LNCAP (cell line): ENCODE measurements at regions not wholly inside any gene's neighbourhood (a gene's known extent, or its start where the extent isn't known, plus 50 kb on each side); places are given as distances from the start of the nearest gene placed in this dataset.

Experiments used
- TF ChIP-seq, protein P1 (sequence below): fragments of 450-650 bp; IDR thresholded peaks from 2 replicates; pipeline ENCODE4 v1.5.1; 2017; ENCODE audit warnings: mild to moderate bottlenecking

DNA sequence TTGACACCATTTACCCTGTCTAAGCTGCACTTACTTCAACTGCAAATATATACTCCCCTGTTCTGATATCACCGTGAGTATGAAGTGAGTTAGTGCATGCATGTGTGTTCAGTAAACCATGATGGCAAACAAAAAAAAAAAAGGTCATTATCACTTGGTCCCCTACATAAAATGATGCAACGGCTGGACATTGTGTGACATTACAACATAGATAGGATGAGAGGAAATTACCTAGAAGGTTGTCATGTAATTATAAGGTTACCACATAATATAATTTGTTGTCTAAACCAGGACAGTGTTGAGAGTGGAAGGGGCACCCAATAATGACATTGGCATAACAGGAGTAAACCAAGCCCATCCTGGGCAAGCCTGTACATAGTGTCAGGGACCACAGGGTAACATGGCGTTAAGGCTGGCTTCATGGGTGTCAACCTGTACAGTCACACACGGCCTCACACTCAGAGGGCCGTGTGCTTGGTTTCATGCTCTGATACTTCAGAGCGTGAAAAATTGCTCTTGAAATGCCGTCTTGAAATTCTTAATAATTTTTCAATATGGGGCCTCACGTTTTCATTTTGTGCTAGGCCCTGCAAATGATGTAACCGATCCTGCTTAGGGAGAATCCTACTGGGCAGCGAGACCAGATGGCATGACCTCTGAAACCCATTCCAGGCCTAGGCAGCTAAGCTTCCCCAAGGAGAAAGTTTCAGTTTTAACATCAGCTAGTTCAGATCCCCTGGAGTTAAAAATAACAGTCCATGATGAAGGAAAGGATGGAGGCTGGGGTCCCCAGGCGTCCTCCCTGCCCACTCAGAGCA is 106.1 kb downstream of the AXIN2 start:
- TF ChIP-seq, protein P1, sequence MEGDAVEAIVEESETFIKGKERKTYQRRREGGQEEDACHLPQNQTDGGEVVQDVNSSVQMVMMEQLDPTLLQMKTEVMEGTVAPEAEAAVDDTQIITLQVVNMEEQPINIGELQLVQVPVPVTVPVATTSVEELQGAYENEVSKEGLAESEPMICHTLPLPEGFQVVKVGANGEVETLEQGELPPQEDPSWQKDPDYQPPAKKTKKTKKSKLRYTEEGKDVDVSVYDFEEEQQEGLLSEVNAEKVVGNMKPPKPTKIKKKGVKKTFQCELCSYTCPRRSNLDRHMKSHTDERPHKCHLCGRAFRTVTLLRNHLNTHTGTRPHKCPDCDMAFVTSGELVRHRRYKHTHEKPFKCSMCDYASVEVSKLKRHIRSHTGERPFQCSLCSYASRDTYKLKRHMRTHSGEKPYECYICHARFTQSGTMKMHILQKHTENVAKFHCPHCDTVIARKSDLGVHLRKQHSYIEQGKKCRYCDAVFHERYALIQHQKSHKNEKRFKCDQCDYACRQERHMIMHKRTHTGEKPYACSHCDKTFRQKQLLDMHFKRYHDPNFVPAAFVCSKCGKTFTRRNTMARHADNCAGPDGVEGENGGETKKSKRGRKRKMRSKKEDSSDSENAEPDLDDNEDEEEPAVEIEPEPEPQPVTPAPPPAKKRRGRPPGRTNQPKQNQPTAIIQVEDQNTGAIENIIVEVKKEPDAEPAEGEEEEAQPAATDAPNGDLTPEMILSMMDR: no peak

DNA sequence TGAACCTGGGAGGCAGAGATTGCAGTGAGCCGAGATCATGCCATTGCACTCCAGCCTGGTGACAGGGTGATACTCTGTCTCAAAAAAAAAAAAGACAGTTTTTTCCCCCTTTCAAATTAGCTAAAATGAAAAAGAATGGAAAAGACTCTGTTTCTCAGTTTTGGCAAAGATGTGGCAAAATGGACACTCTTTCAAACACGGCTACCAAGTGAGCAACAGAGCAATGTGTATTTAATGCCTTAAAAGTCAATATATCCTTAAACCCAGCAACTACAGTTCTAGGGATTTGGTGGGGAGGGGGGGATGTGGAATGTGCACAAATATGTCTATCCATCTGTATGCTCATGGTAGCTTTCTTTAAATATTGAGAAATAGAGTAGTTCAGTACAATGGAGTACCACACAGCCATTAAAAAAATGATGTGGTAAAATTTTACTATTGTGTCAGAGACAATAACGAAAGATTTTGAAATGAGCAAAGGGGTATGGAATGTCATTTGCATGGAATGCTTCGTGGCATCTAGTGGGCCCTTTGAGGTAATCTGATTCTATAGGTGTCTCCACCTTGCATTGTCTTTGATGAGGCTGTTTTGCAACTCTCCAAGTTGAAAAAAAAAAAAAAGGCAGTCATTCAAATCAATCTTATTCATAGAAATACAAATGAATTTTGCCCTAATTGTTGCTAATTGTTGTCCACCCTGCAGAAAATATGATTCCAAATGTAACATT is 108.1 kb downstream of the AXIN2 start:
- TF ChIP-seq, protein P1: no peak

DNA sequence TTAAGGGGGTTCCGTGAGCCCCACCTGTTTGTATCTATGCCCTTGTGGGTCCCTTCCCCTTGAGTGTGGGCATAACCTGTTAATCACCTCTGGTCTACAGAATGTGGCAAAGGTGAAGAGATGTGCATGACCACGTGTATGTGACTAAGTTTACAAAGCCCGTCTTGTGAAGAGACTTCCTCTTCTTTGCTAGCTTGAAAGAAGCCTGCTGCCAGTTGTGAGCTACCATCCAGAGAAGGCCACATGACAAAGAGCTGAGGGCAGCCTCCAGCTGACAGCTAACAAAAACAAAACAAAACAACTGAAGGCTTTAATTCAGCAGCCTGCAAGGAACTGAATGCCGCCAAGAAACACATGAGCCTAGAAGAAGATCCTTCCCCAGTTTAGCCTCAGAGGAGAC is 112.0 kb downstream of the AXIN2 start:
- TF ChIP-seq, protein P1: no peak

DNA sequence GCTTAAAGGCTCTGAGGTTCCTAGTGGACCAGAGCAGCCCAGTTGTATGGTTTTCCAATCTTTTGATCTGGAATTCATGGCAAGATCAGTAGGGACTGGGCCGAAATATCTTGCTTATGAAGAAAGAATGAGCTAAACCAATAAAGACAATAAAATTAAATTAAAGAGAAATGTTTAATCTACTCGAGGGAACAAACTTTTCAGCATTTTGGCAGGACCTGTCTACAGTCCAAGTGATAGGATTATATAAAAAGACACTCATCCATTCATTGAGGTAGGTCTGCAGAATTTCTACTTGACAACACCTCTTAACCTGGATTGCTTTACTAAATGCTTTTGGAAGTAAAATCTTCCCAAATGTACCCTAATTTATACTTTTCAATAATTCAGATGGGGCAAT is 113.6 kb downstream of the AXIN2 start:
- TF ChIP-seq, protein P1: no peak

DNA sequence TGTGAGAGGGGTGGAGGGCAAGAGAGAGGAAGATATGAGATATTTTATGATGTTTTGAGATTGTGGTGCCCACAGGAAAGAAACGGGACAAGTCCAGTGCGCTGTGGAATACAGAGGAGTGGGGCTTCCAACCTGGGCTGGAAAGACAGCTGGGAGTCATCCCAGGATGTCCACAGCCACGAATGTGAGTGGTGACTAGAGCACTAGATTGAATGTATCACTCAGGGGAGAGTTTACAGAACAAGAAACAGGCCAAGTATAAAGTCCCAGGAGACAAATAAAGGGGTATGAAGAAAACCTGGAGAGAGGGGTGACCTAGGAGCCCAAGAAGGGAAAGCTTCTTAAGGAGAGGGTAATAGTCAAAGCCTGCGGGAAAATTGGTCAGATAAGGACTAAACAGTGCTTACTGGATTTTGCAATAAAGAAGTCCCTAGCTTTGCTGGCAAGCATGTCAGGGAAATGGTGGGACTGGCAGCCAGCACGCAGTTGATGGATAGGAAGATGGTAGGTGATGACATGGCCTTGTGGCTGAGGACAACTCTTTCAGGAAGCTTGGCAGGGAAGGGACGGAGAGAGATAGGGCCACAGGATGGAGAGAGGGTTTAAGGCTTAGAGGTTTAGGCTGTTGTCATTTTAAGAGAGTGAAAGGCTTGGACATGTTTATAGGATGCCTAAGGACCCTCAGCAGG is 114.5 kb downstream of the AXIN2 start:
- TF ChIP-seq, protein P1: no peak

DNA sequence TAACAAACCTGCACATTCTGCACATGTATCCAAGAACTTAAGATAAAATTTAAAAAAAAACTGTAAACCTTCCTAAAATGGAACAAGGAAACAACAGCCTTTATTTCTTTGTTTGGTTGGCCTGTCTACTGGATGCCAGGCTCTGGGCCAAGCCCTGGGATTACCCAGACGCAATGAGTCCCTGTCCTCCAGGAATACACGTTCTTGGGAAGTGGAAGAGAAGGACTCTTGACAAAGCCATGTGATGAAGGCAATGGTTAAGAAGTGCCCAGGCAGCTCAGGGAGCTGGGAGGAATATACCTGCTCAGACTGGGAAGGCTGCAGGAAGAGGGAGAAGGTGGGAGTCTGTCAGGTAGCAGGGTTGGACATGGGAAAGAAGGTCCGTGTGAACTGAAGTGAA is 115.4 kb downstream of the AXIN2 start:
- TF ChIP-seq, protein P1: no peak

DNA sequence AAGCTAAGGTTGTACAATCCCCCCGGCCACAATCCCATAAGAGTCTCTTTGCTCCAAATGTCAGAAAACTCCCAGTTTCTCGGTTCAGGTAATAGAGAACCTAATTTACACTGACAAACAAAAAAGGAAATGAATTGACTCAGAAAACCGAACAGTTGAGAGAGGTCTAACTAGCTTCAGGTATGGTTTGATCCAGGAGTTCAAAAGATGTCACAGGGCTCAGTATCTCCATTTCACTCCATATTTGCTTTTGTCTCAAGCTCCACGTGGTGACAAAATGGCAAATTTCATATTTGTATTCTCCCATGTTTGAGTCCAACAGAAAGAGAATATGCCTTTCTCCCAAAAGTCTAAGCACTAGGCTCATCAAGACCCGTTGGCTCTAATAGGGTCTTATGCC is 117.4 kb downstream of the AXIN2 start:
- TF ChIP-seq, protein P1: no peak
